ENCODE measurements at regions not wholly inside any gene's neighbourhood (a gene's known extent, or its start where the extent isn't known, plus 50 kb on each side); places are given as distances from the start of the nearest gene placed in this dataset.

GRCh38 chr9:23379842-23380241 lies 446.2 kb downstream of the ELAVL2 start:
- H3K36me3 ChIP-seq, result no peaks in the 10 kb centered on the region
- H3K9me3 ChIP-seq, result no peaks in the 10 kb centered on the region
- no peak overlapping the region for H3K27ac ChIP-seq
- intact Hi-C loops (cut with DNase I), result no loop called here
- no peak for DNase-seq (ENCODE audit: extremely low spot score in 2 of 2)
- no peaks in the 10 kb centered on the region for H3K27me3 ChIP-seq
- TF ChIP-seq POLR2A (IDR thresholded peaks at IDR 0.05) (no peak), POLR2AphosphoS5 (IDR thresholded peaks at IDR 0.05; ENCODE audit: insufficient read depth in 1 of 2, low read depth in 1 of 2) (no peak), CTCF (IDR thresholded peaks at IDR 0.05) (no peak)
- H3K4me3 ChIP-seq, result no peak overlapping the region
- no peaks in the 10 kb centered on the region for H3K4me1 ChIP-seq

- no peak for TF ChIP-seq POLR2A (IDR thresholded peaks at IDR 0.05)
- no peaks in the 10 kb centered on the region for H3K9me3 ChIP-seq
Observed at GRCh38 chr9:23380821-23381220, 445.2 kb downstream of the ELAVL2 start.

GRCh38 chr9:23382418-23382817 lies 443.6 kb downstream of the ELAVL2 start:
- H3K36me3 ChIP-seq, result no peaks in the 10 kb centered on the region
- no peak overlapping the region for H3K27ac ChIP-seq
- intact Hi-C loops (cut with DNase I), result no loop called here
- H3K9me3 ChIP-seq, result no peaks in the 10 kb centered on the region
- H3K27me3 ChIP-seq, result no peaks in the 10 kb centered on the region
- H3K4me3 ChIP-seq, result no peak overlapping the region
- TF ChIP-seq POLR2A (IDR thresholded peaks at IDR 0.05) (no peak), CTCF (IDR thresholded peaks at IDR 0.05) (no peak), POLR2AphosphoS5 (IDR thresholded peaks at IDR 0.05; ENCODE audit: insufficient read depth in 1 of 2, low read depth in 1 of 2) (no peak)
- DNase-seq (ENCODE audit: extremely low spot score in 2 of 2), result no peak
- no peaks in the 10 kb centered on the region for H3K4me1 ChIP-seq

More at GRCh38 chr9:23380821-23381220, 445.2 kb downstream of the ELAVL2 start:
- no peak overlapping the region for H3K4me3 ChIP-seq
- H3K4me1 ChIP-seq, result no peaks in the 10 kb centered on the region
- DNase-seq (ENCODE audit: extremely low spot score in 2 of 2), result no peak
- no peak overlapping the region for H3K27ac ChIP-seq
- intact Hi-C loops (cut with DNase I), result no loop called here
- no peaks in the 10 kb centered on the region for H3K27me3 ChIP-seq
- H3K36me3 ChIP-seq, result no peaks in the 10 kb centered on the region

GRCh38 chr9:23394189-23394588 lies 431.9 kb downstream of the ELAVL2 start:
- intact Hi-C loops (cut with DNase I), result no loop called here
- TF ChIP-seq POLR2AphosphoS5 (IDR thresholded peaks at IDR 0.05; ENCODE audit: insufficient read depth in 1 of 2, low read depth in 1 of 2), result no peak
- no peak for TF ChIP-seq POLR2A (IDR thresholded peaks at IDR 0.05)
- TF ChIP-seq CTCF (IDR thresholded peaks at IDR 0.05), result no peak
- Histone ChIP-seq H3K27me3 (no peaks in the 10 kb centered on the region), H3K27ac (no peak overlapping the region), H3K4me1 (no peaks in the 10 kb centered on the region), H3K36me3 (no peaks in the 10 kb centered on the region), H3K4me3 (no peak overlapping the region), H3K9me3 (no peaks in the 10 kb centered on the region)
- no peak for DNase-seq (ENCODE audit: extremely low spot score in 2 of 2)

- intact Hi-C loops (cut with DNase I), result no loop called here
- Histone ChIP-seq H3K9me3 (no peaks in the 10 kb centered on the region), H3K27me3 (no peaks in the 10 kb centered on the region), H3K4me3 (no peak overlapping the region), H3K36me3 (no peaks in the 10 kb centered on the region), H3K27ac (no peak overlapping the region), H3K4me1 (no peaks in the 10 kb centered on the region)
- TF ChIP-seq POLR2A (IDR thresholded peaks at IDR 0.05), result no peak
- TF ChIP-seq POLR2AphosphoS5 (IDR thresholded peaks at IDR 0.05; ENCODE audit: insufficient read depth in 1 of 2, low read depth in 1 of 2), result no peak
- TF ChIP-seq CTCF (IDR thresholded peaks at IDR 0.05), result no peak
- DNase-seq (ENCODE audit: extremely low spot score in 2 of 2), result no peak
Observed at GRCh38 chr9:23408874-23409273, 417.2 kb downstream of the ELAVL2 start.

GRCh38 chr9:23412046-23412445 lies 414.0 kb downstream of the ELAVL2 start:
- intact Hi-C loops (cut with DNase I), result no loop called here
- Histone ChIP-seq H3K4me3 (no peak overlapping the region), H3K4me1 (no peaks in the 10 kb centered on the region), H3K27me3 (no peaks in the 10 kb centered on the region), H3K9me3 (no peaks in the 10 kb centered on the region), H3K36me3 (no peaks in the 10 kb centered on the region), H3K27ac (no peak overlapping the region)
- no peak for TF ChIP-seq POLR2AphosphoS5 (IDR thresholded peaks at IDR 0.05; ENCODE audit: insufficient read depth in 1 of 2, low read depth in 1 of 2)
- no peak for TF ChIP-seq POLR2A (IDR thresholded peaks at IDR 0.05)
- TF ChIP-seq CTCF (IDR thresholded peaks at IDR 0.05), result no peak
- no peak for DNase-seq (ENCODE audit: extremely low spot score in 2 of 2)

Data from vagina (tissue), 2 donors.